GM20431 (cell line): ENCODE measurements at regions not wholly inside any gene's neighbourhood (a gene's known extent, or its start where the extent isn't known, plus 50 kb on each side); places are given as distances from the start of the nearest gene placed in this dataset.
"Not testable (repeated sequence)": the region's sequence is repeated elsewhere in the genome, so short reads cannot be mapped to it uniquely, and the experiment has no call there.

Source experiments
- in situ Hi-C: fragments of 300-500 bp; cut with MseI, MboI; formaldehyde crosslinking; loops from one replicate; pipeline ENCODE4 v1.15.0; 2020; ENCODE audit warnings: low sequenced_read_pairs; ENCODE audit not compliant: unreplicated experiment

DNA sequence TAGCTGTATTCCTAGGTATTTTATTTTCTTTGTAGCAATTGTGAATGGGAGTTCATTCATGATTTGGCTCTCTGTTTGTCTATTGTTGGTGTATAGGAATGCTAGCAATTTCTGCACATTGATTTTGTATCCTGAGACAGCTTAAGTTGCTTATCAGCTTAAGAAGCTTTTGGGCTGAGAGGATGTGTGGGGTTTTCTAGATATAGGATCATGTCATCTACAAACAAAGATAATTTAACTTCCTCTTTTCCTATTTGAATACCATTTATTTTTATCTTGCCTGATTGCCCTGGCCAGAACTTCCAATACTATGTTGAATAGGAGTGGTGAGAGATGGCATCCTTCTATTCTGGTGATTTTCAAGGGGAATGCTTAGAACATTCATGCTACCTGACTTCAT, 791.9 kb upstream of the AADAT start:
- in situ Hi-C loops, result not testable (repeated sequence)

DNA sequence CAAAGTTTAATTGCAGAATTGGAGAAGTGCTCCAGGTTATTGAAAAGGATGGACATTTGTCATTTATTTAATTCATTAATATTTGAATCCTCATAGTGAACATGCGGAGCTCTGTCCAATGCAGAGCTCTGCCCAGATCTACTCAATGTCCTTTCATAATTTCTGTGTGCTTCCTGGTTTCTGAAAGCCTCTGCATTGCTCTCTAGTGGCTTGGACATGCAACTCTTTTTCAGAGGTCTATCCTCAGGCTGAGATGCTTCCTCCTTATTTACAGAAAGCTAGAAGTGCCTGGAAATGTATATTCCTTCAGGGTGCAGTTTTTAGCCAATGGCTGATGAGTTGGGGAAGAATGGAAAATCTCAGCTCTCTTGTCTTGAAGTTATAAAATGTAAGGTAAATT, 786.1 kb upstream of the AADAT start:
- in situ Hi-C loops, result no loop called here

DNA sequence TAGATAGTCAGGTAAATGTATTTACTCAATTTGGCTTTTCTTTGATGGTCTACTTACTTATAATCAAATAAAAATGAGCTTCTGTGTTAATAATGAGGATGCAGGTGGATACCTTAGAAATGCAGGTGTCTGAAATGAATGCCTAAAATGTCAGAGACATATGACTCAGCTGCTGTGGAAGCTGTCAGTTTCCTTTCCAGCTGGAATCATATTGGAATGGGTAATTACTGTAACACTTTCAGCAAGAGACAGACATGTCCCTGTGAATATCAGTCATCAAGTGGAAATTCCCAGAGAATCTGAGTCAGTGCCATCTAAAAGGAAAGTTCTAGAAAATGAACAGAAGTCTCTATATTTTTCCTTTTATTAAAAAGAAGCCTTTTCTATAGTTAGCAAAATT, 783.0 kb upstream of the AADAT start:
- in situ Hi-C loops, result no loop called here

DNA sequence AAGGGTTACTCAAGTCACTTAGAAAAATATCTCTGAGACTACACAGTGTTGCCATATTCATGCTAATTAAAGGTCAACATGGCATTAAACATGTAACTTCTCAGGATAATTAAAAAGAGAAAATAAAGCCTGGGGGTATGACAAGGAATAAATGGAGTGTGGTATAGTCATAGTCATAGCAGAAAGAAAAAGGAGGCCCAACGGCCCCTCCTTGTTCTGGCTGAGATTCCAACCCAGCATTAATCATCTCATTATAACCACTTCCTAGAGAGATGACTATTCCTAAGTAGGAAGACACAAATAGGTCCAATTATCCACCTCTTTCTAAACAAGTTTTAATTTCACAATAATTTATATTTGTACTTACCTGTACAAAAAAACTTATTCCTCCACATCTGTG, 778.4 kb upstream of the AADAT start:
- in situ Hi-C loops, result no loop called here

DNA sequence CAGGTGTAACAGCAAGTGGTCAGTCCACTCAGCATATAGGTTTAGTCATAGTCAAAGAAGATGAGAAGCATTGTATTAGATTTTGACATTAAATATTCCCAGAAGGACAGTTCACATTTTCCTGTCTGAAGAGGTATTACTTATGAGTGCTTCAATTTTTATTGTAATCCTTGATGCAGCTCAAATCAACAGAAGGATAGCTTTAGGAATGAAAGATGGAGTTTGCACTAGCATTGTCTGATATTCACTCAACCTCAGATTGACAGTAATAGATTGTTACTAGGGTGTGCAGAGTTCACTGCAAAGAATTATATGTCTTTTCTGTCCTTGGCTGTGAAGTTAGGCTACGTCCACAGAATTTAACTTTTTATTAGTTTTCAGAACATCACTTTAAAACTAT, 764.3 kb upstream of the AADAT start:
- in situ Hi-C loops, result no loop called here

DNA sequence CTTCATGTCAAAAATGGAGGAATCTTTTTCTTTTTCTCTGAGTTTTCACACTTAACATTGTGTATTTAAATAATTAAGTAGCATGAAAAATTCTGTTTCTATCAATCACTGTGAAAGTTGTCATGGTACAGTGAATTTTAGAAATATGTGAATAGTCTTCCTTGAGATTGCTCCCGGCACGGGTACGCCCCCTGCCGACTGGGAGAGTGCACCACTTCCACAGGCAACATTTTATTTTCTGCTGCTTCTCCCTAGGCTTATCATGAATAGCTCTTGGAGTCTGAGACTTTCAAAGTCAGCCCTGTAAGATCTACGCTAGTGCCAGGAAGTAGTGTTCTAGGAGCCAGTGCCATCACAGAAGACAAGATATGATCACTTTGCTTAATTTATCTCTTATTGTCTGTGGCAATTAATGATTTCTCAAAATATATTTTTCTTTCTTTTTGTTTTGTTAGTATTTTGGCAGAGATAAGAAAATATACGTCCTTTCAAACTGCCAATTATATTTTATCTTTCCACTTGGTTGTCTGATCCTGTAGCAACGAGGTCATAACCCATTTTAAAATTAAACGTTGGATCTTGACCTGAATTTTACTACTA, 763.8 kb upstream of the AADAT start:
- in situ Hi-C loops, result no loop called here

DNA sequence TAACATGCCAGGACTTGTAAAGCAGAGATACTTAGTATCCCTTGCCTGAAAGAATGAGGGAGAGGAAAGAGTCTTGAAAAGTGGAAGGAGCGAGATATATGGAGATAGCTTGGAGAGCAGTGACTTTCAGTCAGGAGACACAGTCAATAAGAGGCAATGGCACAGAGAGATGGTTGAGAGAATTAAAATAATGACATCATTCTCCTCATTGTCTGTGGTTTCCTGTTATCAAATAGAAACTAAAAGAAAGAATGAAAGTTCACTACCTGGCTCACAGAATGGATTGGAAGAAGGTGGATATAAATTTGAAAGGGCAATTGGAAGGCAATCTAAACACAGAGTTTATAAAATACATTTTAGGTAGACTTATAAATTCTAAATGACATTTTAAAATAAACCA, 760.2 kb upstream of the AADAT start:
- in situ Hi-C loops, result no loop called here

DNA sequence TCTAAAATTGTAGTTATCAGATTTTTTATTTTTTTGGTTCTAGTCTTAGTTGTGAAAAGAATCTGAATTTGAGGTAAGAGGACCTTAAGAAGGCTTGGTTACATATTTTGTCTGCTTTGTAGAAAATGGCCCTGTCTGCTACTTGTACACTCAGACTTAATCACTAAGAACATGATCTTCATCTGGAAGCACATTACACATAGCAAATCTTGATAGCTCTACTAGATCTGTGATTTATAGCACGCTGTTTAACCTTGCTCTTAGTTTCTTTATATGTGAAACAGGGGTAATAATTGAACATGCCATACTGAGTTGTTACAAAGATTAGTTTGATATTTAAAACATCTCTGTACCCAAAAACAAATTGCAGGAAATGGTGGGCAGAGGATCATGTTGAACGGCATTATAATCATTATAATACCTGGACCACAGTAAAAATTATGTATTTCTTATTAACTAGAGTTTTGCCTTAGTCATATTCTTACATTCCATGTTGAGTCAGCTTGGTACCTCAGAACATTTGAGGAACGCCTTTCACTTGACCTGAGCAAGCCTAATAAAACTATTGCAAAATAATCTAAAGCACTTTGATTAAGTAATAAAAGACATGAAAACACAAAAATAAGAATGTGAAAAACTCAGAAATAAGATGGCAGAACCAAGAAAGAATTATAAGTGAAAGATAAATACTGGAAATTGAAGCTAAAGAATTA, 738.0 kb upstream of the AADAT start:
- in situ Hi-C loops, result no loop called here

DNA sequence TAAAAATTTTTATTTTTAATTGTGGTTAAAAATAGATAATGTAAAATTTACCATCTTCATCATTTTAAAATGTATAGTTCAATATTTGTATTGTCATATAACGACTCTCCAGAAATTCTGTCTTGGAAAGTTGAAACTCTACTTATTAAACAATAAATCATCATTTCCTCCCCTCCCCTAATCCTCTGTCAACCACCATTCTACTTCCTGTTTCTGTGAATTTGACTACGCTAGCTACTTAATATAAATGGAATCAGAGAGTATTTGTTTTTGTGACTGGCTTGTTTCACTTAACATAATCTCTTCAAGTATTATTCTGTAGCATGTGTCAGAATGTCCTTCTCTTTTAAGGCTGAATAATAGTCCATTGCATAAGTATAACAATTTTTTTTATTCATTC, 729.0 kb upstream of the AADAT start:
- in situ Hi-C loops, result no loop called here

DNA sequence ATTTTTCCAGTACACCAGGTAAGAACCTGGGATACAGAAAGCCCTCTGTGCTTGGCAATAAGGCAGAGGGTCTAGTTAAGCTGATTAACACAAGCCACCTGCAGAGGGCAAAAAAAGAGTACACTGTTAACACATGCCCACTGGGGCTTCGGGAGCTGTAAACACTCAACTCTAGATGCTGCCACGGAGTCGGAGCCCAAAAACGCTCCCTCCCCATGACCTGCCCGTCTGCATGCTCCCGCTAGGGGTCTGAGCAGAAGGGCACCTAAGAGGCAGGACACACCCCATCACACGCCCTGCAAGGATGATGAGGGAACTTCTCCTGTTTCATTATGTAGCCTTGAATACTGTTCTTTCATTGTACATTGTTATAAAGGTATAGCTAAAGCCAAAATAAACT, 715.6 kb upstream of the AADAT start:
- in situ Hi-C loops, result no loop called here

DNA sequence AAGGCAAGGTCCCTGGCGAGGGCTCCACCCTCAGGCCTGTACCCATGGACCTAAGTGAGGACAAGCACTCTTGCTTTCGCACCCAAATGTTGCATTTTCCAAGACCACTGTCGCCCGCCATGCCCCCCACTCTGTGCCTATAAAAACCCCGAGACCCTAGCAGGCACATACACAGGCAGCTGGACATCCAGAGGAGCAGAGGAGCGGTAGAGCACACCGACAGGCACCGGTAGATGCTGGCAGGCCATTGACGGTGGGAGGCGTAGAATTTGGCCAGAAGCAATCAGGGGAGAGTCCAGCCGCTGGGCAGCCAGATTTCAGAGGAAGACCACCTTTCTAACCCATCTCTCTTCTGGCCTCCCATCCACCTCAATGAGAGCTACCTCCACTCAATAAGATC, 715.2 kb upstream of the AADAT start:
- in situ Hi-C loops, result no loop called here

DNA sequence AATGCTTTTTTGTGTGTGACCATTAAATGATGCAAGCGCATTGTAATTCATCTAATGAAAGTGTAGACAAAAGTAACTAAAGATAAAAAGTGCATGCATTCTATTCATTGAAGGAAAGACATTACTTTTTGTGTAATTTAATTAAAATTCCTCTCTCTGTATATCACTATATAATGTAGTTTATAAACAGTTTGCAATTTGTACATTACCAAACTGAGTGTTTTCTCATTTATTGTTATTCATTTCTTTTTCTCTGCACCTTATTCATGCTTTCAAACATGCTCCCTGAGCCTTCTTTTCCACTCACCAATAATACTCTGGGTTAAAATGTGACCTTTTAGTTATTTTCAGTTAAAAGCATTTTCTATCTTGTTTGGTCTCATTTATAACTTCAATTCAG, 713.7 kb upstream of the AADAT start:
- in situ Hi-C loops, result no loop called here

DNA sequence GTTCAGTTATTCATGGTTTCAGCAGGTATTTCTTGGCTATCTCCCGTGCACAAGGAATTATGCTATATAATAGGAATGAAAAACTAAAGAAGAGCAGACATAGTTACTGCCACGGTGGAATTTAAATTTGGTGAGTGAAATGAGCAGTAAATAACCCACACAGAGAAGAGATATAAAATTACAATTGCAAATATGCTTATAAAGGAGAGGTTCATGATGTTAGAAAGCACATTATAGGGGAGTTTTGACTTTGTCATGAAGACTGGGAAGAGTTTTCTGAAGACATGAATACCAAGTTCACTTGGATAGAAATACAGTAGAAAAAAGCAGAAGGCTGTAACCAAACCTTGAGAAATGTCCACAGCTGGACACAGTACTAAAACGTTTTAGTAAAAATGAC, 712.0 kb upstream of the AADAT start:
- in situ Hi-C loops, result no loop called here

DNA sequence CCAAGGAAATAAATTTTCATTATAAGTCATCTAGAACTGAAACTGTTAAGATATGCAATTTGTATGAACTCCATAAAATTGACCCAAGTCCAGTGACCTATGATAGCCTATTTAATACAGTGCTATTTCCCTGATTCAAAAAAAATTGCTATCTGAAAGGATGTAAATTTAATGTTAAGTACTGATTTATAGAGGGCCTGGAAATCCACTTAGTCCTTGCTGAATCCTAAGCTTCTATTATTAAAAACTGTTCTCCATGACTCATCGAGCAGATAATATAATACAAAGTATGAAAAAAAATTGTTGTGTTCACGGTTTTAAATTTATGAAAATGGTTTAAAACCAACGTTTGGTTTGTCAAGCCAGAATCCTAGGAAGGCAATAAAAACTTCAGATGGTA, 704.8 kb upstream of the AADAT start:
- in situ Hi-C loops, result no loop called here

DNA sequence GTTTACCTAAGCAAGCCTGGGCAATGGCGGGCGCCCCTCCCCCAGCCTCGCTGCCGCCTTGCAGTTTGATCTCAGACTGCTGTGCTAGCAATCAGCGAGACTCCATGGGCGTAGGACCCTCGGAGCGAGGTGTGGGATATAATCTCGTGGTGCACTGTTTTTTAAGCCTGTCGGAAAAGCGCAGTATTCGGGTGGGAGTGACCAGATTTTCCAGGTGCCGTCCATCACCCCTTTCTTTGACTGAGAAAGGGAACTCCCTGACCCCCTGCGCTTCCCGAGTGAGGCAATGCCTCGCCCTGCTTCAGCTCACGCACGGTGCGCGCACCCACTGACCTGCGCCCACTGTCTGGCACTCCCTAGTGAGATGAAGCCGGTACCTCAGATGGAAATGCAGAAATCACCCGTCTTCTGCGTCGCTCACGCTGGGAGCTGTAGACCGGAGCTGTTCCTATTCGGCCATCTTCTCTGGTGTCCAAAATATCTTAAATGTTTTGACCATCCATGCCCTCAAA, 698.8 kb upstream of the AADAT start:
- in situ Hi-C loops, result not testable (repeated sequence)

DNA sequence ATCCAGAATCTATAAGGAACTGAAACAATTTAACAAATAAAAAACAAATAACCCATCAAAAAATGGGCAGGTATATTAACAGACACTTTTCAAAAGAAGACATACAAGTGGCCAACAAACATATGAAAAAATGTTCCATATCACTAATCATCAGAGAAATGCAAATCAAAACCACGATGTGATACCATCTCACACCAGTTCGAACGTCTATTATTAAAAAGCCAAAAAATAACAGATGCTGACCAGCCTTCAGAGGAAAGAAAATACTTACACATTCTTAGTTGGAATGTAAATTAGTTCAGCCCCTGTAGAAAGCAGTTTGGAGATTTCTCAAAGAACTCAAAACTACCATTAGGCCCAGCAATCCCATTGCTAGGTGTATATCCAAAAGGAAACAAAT, 687.9 kb upstream of the AADAT start:
- in situ Hi-C loops, result no loop called here

DNA sequence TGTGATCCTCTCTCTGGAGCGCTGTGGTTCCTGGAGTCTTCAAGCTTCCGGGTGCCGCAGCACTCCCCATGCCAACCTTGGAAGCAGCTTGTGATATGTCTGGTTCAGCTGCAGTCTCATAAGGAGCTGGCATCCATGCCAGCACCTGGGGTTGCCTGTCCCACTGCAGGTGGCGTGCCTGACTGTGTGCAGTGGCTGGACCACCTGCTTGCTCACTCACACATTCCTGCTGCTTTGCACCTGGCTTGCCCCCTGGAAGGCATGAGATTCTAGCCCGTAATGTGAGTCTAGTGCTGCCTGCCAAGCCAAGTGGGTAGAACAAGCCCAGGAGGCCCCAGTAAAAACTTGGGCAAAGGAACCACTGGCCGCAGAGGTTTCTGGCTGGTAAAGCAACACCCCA, 687.2 kb upstream of the AADAT start:
- in situ Hi-C loops, result no loop called here

DNA sequence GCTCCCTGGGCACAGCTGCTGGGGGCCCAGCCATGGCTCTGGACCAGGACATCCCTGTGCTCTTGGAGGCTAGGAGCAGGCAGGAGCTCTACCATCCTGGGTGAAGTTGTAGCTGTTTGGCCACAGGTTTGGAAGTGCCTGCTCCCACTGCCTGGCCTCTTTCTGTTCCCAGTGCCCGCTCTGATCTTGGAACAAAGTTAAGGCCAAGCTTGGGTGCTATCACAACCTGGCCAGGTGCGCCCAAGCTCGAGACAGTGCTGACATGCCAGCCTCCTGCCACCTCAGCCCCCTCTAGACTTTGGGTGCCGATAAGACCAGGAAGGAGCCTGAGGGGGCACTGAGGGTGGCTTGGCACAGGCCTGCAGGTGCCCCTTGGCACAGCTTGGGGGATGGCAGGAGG, 686.1 kb upstream of the AADAT start:
- in situ Hi-C loops, result no loop called here

DNA sequence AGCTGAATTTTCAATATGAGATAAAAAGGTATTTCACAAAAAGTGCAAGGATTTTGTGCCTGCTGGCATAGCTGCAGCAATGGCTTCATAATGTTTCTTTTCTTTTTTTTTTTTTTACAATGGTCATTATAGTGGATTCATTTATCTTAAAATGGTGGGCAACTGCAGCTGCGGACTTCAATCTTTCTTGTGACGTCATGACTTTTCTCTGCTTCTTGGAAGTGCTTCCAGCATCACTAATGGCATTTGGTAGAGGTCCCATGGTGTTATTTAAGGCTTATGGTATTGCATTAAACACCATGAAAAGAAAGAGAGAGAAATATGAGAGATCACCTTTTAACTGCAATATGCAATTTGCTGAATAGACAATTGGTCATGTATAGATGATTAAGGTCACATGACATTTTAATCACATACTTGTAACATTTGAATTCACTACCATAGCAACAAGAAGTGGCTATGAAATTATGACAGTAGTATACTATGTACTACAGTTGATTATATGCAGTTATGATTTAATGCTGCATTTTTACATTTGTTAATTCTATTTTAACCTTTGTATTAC, 684.0 kb upstream of the AADAT start:
- in situ Hi-C loops, result no loop called here

DNA sequence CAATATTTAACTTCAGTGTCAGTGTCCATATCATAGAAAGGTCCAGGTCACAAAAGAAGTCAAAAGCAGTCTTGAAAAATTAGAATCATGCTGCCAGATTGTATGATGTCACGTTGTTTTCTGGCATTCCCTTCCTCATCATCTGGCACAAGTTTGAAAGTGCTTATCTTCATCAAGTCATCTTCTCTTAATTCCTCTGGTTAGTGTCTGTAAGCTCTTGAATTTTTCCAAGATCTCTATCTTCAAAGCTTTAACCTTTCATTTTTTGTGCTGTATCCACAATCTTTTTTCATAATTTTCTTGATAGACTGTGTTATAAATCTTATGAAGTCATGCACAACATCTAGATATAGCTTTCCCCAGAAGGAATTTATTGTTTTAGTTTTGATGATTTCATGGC, 682.7 kb upstream of the AADAT start:
- in situ Hi-C loops, result no loop called here

DNA sequence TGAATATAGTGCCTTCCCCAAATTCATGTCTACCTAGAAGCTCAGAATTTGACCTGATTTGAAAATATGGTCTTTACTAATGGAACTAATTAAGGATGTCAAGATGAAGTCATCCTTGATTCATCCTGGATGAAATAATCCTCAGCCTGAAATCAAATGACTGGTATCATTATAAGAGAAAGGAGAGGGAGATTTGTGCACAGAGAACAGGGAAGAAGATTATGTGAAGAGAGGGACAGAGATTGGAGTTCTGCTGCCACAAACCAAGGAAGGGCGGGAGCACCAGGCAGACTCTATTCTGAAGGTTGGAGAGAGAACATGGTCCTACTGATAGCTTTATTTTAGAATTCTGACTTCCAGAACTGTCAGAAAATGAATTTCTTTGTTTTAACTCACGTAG, 680.9 kb upstream of the AADAT start:
- in situ Hi-C loops, result no loop called here

DNA sequence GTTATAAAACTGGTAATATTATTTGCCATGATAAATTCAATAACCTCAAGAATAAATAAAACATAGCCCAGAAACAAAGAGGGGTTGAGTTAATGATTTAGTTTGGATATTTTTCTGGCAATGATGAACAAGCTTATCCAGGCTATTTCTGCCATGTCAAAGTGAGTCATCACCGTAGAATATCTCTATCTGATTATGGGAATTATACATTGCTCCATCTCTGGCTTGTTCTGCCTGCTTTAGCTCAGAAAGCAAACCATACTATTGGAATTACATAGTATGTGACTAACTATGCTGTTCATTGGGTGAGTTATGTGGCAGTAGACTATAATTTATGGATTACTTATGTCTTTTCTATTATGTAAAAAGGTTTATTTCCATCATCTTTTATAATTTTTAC, 680.1 kb upstream of the AADAT start:
- in situ Hi-C loops, result no loop called here
